ENCODE measurements at regions not wholly inside any gene's neighbourhood (a gene's known extent, or its start where the extent isn't known, plus 50 kb on each side); places are given as distances from the start of the nearest gene placed in this dataset.

GRCh38 chr3:117268318-117268717, 558.7 kb downstream of the TUSC7 start:
- TF ChIP-seq, protein P1, sequence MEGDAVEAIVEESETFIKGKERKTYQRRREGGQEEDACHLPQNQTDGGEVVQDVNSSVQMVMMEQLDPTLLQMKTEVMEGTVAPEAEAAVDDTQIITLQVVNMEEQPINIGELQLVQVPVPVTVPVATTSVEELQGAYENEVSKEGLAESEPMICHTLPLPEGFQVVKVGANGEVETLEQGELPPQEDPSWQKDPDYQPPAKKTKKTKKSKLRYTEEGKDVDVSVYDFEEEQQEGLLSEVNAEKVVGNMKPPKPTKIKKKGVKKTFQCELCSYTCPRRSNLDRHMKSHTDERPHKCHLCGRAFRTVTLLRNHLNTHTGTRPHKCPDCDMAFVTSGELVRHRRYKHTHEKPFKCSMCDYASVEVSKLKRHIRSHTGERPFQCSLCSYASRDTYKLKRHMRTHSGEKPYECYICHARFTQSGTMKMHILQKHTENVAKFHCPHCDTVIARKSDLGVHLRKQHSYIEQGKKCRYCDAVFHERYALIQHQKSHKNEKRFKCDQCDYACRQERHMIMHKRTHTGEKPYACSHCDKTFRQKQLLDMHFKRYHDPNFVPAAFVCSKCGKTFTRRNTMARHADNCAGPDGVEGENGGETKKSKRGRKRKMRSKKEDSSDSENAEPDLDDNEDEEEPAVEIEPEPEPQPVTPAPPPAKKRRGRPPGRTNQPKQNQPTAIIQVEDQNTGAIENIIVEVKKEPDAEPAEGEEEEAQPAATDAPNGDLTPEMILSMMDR (conservative IDR thresholded peaks at IDR 0.05; ENCODE audit: low read depth, low read length), result no peak
- DNase-seq (ENCODE audit: low read depth), result no peak

DNA sequence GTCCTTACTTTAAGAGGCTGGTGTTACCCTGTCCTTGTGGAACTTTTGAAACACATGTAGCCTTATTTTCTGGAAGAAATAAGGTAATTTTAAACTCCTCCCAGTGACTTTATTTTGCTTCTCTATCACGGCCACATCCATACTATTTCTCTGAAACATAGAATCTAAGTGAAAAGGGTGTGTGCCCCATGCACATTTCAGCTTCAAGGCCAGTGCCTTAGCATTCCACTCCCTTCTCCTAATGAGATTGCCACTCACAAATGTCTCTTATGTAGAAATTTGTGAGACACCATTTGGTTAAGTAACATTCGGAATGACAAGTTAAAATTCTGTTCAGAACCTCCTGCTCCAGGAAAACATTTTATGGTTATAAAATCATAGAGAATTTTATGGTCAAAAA, 562.7 kb downstream of the TUSC7 start:
- no peak for DNase-seq (ENCODE audit: low read depth)
- TF ChIP-seq, protein P1 (conservative IDR thresholded peaks at IDR 0.05; ENCODE audit: low read depth, low read length), result no peak
- no peak overlapping the region for H3K4me3 ChIP-seq (ENCODE audit: low read length)

More at GRCh38 chr3:117268318-117268717, 558.7 kb downstream of the TUSC7 start:
- no peak overlapping the region for H3K4me3 ChIP-seq (ENCODE audit: low read length)

- TF ChIP-seq, protein P1 (conservative IDR thresholded peaks at IDR 0.05; ENCODE audit: low read depth, low read length), result no peak
- H3K4me3 ChIP-seq (ENCODE audit: low read length), result no peak overlapping the region
- DNase-seq (ENCODE audit: low read depth), result no peak
Measured at GRCh38 chr3:117272876-117273523, 563.4 kb downstream of the TUSC7 start.

GRCh38 chr3:117277816-117278215, 568.2 kb downstream of the TUSC7 start:
- peak; percentile 13 for DNase-seq (ENCODE audit: low read depth)
- TF ChIP-seq, protein P1 (conservative IDR thresholded peaks at IDR 0.05; ENCODE audit: low read depth, low read length), result no peak
- H3K4me3 ChIP-seq (ENCODE audit: low read length), result no peak overlapping the region

DNA sequence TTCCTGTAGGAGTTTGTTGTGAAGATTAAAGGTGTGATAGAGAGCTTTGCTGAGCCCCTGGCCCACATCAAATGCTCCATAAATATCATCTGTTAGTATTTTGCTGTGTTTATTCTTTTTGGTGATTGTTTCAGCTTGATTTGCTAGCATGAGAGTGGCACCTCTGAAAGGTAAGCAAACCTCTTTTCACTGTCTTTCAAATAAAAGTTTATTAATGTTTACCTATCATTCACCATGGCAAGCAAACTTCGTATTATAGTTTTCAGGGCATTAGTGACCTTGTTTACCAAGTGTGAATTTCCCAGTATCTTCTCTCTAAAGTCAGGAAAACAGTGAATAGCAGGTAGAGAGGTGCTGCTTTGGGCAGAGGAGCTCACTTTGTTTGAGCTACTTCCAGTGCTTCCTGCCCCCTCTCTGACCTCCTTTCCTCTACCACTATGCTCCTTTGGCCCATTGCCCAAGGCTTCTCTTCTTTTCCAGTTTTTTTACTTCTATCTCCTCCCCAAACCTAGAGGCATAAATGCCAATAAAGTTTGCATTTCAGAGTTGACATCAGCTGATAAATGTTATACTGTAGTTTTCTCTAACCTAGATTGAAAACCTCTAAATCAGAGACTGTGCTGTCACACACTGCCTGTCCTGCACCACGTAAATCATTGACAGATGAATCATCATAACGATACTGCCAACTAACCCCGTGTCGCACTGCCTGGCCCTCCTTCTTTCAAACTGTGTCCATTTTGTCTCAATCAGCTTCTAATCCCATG, 569.0 kb downstream of the TUSC7 start:
- no peak overlapping the region for H3K4me3 ChIP-seq (ENCODE audit: low read length)
- DNase-seq (ENCODE audit: low read depth), result peak; percentile 14
- TF ChIP-seq, protein P1 (conservative IDR thresholded peaks at IDR 0.05; ENCODE audit: low read depth, low read length), result no peak

GRCh38 chr3:117281371-117281770, 571.8 kb downstream of the TUSC7 start:
- H3K4me3 ChIP-seq (ENCODE audit: low read length), result no peak overlapping the region
- TF ChIP-seq, protein P1 (conservative IDR thresholded peaks at IDR 0.05; ENCODE audit: low read depth, low read length), result no peak
- DNase-seq (ENCODE audit: low read depth), result peak; percentile 79

GRCh38 chr3:117282566-117282965, 573.0 kb downstream of the TUSC7 start:
- TF ChIP-seq, protein P1 (conservative IDR thresholded peaks at IDR 0.05; ENCODE audit: low read depth, low read length), result no peak
- no peak for DNase-seq (ENCODE audit: low read depth)
- no peak overlapping the region for H3K4me3 ChIP-seq (ENCODE audit: low read length)
